ENCODE measurements at regions not wholly inside any gene's neighbourhood (a gene's known extent, or its start where the extent isn't known, plus 50 kb on each side); places are given as distances from the start of the nearest gene placed in this dataset.

- TF ChIP-seq BHLHE40 (IDR thresholded peaks at IDR 0.05; ENCODE audit: low read depth, low read length) (no peak), RFX5 (IDR thresholded peaks at IDR 0.05; ENCODE audit: low read depth, low read length) (no peak), POLR2A (IDR thresholded peaks at IDR 0.05; ENCODE audit: low read depth, low read length) (no peak), MAZ (IDR thresholded peaks at IDR 0.05; ENCODE audit: borderline replicate concordance, low read depth, low read length) (no peak), RCOR1 (IDR thresholded peaks at IDR 0.05; ENCODE audit: insufficient replicate concordance, low read length) (no peak), CEBPB (IDR thresholded peaks at IDR 0.05; ENCODE audit: low read depth, low read length) (no peak), RAD21 (IDR thresholded peaks at IDR 0.05; ENCODE audit: low read length) (no peak), MAFK (IDR thresholded peaks at IDR 0.05; ENCODE audit: low read depth, low read length) (no peak), SMC3 (IDR thresholded peaks at IDR 0.05; ENCODE audit: low read depth, low read length) (no peak), CHD1 (IDR thresholded peaks at IDR 0.05; ENCODE audit: low read depth, low read length) (no peak), MXI1 (IDR thresholded peaks at IDR 0.05; ENCODE audit: borderline replicate concordance, low read depth, low read length) (no peak)
- TF ChIP-seq, protein P1, sequence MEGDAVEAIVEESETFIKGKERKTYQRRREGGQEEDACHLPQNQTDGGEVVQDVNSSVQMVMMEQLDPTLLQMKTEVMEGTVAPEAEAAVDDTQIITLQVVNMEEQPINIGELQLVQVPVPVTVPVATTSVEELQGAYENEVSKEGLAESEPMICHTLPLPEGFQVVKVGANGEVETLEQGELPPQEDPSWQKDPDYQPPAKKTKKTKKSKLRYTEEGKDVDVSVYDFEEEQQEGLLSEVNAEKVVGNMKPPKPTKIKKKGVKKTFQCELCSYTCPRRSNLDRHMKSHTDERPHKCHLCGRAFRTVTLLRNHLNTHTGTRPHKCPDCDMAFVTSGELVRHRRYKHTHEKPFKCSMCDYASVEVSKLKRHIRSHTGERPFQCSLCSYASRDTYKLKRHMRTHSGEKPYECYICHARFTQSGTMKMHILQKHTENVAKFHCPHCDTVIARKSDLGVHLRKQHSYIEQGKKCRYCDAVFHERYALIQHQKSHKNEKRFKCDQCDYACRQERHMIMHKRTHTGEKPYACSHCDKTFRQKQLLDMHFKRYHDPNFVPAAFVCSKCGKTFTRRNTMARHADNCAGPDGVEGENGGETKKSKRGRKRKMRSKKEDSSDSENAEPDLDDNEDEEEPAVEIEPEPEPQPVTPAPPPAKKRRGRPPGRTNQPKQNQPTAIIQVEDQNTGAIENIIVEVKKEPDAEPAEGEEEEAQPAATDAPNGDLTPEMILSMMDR (conservative IDR thresholded peaks at IDR 0.05; ENCODE audit: low read depth, low read length) = no peak
- TF ChIP-seq, protein P2, sequence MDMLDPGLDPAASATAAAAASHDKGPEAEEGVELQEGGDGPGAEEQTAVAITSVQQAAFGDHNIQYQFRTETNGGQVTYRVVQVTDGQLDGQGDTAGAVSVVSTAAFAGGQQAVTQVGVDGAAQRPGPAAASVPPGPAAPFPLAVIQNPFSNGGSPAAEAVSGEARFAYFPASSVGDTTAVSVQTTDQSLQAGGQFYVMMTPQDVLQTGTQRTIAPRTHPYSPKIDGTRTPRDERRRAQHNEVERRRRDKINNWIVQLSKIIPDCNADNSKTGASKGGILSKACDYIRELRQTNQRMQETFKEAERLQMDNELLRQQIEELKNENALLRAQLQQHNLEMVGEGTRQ (IDR thresholded peaks at IDR 0.05; ENCODE audit: low read depth, low read length) = no peak
Measured at GRCh38 chr14:43143106-43143505, 1364.0 kb downstream of the FSCB start.
